Amniotic epithelial cell (primary cell): ENCODE measurements at regions not wholly inside any gene's neighbourhood (a gene's known extent, or its start where the extent isn't known, plus 50 kb on each side); places are given as distances from the start of the nearest gene placed in this dataset.
"Not testable (repeated sequence)": the region's sequence is repeated elsewhere in the genome, so short reads cannot be mapped to it uniquely, and the experiment has no call there.

ENCODE experiments used
- DNase-seq: peaks from one replicate; pipeline ENCODE4 v3.0.0-alpha.2; 2010; ENCODE audit warnings: low read depth

DNA sequence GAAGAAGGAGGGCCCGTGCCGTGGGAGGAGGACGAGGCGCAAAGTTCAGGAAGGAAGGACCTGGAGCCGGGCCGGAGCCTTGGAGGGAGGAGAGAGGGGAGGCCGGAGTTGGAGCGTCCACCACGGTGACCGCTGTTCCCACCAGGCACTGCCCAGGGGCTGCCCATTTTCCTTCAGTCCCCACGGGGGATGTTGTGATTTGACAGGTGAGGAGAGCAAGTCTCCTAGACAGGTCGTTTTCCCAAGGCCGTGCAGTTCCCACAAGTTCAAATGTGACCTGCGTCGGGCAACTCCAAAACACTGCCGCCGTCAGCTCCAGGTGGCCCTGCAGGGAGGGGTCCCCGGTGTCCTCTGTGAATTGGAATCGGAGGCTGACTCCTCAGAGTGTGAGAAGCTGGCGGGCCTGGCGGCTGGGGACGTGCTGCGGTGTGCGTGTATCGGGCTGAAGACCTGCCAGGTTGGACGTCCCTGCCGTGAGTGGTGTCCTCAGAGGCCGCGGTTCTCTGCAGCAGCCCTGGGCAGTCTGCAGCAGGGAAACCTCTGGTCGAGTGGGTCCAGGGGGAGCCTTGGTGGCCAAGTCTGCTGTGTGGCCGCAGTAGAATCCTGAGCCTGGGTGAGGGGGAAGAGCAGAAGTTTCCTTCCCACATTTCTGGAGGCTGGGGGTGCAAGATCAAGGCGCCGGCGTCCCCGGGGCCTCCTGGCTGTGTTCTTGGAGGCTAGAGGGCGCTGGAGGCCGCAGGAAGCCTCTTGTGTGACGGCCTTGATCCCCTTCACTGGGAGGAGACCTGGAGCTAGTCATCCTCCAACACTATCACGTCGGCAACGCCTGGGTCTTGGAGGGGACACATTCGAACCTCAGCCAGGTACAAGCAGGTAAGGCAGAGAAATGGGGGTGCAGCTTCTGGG lies 115.1 kb upstream of the FRMD1 start:
- DNase-seq: no peak

DNA sequence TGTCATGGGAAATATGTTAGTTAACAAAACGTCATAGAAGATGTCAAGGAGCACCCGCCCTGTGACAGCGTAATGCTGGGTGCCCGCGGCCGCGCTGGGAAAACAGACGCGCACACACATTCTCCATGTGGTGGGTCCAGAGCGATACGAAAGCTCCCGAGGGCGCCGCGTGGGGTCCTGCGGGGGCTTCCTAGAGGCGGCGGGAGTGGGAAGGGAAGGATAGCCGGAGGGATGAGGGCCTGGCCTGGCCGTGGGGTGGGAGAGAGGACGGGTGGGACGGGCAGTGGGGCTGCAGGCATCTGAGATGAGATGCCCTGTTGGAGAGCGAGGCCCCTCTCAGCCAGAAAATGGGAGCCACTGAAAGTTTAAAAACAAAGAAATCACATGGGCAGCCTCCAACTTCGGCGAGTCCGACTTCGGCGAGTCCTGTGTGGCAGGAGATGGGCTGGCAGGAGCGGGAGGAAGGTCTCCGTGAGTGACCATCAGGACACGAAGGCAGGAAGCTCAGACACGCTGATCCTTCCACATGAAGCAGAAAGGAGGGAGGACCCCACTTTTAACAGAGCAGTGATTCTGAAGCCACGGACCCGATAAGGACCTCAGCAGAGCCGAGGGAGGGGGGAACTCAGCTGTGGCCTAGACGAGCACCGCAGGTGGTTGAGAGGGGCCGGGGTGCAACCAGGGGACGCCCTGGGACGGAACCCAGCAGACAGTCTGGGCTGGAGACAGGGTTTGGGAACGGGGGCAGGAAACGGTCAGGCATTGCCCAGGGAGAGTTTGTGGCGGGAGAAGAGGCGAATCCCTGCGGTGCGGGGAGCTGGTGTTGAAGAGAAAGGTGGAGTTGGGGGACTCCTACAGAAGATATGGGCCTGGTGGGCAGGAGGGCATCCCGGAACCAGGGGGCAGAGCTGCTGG lies 114.1 kb upstream of the FRMD1 start:
- DNase-seq: no peak

DNA sequence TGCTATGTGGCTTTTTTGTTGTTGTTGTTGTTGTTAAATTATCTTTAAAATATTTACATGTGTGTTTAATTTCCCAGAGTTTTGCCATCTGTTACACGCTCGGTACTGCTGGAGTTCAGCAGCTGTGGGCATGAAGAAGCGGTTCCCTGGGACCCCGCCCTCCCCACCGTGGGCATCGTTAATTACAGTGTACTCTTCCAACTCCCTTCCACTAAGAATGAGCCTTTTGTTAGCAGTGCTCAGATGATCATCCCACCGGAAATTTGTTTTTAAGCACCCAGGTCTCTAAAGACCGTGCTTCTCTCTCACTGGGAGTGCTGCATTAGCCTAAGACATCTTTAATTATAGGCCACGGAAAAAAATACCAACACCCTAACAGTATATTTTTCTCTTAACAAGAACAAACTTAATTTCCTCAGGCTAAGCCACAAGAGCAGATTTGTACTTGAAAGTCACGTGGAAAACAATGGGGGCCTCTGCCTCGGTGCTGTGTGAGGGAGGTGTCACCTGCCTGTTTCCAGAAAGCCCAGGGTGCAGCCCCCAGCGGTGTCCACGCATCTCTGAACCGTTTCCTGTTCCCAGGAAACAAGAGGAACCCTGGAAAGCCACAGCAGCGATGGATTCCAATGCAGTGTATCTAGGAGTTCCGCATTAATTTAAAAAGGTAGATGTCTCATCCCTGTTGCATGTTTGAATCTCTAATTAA lies 113.3 kb upstream of the FRMD1 start:
- no peak for DNase-seq

DNA sequence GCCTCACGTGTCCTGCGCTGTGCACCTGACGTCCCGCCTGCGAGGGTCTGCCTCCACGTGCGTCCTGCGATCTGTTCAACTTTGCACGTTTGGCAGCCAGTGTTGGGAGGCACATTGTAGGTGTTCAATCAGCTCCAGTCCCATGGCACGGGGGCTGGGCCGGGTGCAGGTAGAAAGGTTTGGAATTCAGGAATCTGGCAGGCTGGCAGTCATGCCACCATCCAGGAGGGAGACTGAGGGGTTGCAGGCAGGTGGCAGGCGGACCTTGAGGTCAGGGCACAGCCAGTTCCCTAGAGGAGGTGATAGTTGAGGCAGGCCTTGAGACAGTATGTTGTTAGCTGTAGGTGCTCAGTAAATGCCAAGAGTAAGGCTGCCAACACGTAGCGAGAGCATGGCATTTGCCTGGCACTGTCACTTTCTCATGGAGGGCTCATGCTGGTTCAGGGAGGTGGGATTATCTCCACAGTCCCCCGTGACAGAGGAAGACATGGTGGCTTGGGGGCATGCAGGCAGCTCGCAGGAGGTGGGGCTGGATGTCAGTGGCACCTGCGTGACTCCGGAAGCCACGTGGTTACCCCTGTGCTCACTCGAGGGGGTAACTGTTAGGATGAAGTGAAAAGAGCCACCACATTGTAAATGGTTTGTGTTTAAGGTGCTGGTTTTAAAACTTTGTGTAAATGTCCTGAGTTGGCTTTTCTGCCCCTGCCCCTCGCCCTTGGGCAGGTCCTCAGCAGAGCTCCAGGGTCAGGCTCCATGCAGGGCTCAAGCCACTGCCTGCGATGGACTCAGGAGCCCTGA lies 111.8 kb upstream of the FRMD1 start:
- no peak for DNase-seq

DNA sequence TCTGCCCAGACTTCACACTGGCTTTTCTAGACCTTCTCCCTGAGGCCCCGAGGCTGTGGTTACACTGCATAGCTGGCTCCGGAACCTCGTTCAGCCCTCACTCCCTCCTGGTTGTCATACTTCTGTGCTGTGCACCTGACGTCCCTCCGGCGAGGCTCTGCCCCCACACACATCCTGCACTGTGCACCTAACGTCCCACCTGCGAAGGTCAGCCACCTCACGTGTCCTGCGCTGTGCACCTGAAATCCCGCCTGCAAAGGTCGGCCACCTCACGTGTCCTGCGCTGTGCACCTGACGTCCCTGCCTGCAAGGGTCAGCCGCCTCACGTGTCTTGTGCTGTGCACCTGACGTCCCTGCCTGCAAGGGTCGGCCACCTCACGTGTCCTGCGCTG lies 111.0 kb upstream of the FRMD1 start:
- no peak for DNase-seq

DNA sequence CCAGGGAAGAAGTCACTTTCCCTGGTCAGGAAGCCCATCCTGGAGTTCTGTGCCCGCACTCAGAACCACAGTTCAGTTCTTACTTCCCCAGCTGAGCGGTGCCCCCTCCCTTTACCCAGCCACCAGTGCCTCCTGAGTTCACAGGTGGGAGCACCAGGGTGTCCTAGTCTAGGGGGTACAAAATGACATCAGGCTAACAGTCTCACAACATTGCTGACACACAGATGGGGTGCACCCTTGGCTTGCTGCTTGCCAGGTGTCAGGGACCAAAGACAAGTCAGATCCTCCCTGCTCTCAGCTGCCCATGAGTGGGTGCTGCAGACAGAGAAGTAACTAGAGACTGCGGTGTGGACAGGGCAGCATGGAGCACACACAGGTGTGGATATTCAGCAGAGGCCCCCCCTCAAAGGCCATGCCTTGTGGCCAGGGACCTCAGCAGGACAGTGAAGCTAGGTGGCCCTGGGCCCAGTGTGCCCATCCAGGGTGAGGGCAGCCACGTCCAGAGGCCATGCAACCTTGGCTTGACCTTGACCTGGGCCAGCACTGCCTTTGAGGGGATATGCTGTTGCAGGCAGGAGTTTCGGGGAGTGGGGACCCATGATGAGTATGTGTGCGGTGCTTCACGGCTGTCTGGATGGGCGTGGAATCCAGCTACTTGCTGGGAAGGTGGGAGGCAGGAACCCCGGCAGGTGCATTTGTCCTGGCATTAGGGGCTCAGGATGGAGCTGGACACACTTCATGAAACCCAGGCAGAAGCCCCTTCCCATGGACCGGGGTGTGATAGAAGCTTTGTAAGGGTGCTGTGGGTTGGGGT lies 110.4 kb upstream of the FRMD1 start:
- no peak for DNase-seq

DNA sequence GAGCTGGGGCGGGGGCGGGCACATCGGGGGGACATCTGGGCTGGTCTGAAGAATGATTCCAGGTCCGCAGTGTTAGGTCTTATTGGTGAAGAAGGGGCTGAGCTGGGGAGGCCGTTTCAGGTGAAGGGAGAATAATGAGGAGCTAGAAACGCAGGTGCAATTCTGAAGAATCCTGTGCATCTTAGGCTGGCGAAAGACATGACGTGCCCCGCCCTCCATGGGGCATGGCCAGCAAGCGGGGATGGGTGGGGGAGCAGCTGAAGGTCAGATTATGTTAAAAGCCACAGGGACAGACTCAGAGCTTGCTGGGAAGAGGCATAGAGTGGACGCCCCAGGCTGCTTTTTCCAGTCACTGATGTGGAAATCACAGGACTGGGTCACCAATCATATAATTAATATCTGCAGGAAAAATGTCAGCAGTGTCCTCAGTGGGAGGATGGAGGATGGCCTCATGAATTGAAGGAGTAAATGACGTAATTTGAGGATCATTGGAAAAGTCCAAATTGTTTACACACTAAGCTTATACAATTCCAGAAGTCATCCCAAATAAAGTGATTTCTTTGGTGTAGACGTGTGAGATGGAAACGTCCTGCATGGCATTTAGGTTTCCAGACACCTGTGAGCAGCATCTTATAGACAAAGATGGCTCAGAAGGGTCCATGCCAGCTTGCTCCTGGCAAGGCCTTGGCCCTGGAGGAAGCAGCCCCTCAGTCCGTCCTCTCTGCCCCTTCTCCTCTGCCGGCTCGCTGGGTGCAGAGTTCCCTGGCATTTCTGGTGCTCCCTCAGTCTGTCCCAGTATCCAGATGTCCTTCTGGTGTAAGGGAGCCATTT lies 109.6 kb upstream of the FRMD1 start:
- no peak for DNase-seq

DNA sequence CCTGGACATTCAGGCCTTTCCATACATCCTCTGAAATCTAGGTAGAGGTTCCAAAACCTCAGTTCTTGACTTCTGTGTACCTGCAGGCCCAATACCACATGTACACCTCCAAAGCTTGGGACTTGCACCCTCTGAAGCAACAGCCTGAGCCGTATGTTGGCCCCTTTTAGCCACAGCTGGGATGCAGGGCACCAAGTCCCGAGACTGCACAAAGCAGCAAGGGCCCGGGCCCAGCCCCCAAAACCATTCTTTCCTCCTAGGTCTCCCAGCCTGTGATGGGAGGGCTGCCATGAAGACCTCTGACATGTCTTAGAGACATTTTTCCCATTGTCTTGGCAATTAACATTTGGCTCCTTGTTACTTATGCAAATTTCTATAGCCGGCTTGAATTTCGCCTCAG lies 107.4 kb upstream of the FRMD1 start:
- no peak for DNase-seq

DNA sequence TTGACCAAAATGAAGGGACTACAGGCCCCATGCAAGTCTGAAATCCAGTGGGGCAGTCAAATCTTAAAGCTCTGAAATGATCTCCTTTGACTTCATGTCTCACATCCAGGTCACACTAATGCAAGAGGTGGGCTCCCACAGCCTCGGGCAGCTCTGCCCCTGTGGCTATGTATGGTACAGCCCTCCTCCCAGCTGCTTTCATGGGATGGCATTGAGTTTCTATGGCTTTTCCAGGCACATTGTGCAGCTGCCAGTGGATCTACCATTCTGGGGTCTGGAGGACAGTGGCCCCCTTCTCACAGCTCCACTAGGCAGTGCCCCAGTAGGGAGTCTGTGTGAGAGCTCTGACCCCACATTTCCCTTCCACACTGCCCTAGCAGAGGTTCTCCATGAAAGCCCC lies 107.0 kb upstream of the FRMD1 start:
- DNase-seq: not testable (repeated sequence)

DNA sequence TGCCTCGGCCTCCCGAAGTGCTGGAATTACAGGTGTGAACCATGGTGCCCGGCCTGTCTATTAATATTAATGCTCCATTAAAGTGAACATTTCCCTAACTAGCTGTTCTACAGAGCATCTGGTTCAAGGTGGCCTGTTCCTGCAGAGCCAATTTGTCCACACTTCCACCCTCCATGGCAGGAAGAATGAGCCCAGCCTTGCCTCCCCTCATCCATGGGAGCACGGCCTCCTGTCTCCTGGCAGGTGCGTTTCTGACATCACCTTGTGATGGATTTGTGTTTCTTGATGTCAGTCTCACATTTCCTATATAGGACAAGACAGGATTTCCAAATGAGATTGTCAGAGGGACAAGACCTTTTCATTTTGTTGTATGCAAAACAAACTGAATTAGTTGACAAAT lies 105.7 kb upstream of the FRMD1 start:
- DNase-seq: no peak

DNA sequence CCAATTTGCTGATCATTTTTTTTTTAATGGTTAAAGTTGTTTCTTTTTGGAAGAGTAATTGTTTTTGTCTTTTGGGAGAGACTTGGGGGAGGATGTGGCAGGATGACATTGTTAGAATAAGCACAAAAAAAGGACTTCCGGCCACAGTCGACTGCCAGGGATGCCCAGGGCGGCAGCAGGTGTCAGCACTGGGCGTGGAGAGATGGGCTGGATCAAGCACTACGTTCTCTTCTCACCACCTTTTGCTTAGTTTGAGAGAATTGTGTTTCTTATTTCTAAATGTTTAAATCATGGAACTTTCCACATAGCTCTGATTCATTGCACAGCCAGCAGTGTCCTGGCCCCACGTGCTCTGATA lies 104.6 kb upstream of the FRMD1 start:
- no peak for DNase-seq

DNA sequence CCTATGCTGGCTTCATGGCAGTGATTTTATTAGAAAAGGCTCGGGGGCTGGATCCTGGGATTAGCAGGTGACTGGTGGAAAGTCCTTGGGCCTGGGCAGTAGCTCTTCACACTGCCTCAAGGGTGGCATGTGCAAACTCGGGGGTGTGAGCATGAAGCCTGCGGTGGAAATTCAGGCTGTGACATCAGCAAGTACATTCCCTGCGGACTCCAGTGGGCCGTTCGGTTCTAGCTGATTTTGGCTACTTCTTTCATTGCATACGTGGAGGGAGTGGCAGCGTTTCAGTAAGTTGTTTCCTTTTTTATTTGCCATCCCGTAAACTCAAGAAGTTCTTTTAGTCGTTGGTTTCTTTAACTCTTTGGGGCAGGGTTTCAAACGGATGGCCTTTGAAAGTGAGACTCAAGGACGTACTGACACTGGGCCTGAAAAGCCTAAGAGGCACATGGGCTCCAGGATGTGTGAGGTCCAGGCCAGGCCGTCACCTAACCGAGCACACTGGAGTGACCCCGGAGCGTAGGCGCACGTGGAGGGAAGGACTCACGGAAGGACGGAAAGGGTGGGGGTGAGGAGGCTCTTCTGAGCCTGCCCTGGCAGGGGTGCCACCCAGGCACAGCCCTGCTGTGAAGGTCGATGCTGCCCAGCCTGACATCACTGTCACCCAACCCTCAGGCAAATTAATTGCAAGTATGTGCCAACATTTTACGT lies 104.0 kb upstream of the FRMD1 start:
- DNase-seq: no peak

DNA sequence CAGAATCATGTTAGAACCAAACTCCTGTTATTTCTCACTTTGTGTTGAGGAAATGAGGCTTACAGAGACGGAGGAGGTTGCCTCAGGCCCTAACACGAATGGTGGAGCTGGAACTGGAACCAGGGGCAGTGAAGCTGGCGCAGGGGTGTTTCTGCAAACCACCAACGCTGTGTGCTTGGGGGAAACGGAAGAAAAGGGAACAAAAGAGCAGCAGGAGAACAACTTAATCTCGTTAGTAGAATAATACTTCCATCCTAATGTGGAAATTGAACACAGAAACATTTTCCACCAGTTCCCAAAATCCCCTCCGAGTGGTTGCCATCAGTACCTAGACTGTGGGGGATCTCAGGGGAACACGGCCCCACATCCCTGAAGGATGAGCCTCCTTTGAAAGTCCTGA lies 103.4 kb upstream of the FRMD1 start:
- DNase-seq: no peak

DNA sequence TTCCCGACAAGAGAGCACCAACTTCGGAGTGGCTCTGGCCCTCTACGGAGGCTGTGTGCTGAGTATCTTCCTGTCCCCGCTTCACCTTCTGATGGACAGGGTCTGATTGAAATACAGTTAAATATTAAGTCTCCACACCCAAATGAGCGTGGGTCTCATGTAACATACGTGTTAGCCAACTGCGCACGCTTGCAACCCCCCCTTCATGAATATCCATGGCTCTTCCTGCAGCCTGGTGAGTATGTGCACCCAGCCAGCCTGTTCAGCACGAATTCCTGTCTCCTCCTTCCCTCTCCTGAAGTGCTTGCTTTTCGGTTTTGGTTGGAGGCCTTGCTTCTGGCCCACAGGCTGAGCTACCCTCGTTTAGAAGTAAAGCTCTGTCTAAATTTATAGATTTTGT lies 102.9 kb upstream of the FRMD1 start:
- DNase-seq: no peak

DNA sequence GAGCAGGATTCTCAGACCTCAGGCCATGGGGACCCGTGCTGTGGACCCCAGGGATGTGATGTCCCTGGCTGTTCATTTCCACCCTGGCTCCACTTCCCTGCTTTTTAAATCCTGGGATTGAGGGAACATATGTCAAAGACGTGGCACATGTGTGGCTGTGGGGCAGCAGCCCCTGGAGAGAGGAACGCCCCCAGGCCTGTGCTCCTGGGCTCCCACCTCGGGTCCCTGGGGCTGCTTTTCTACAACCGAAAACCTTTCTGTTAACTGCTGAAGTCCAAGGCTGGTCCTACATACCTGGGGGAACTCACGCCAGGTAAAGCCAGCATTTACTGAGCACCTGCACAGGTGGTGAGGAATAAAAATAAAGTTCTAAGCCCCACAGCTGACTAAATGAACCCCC lies 102.3 kb upstream of the FRMD1 start:
- no peak for DNase-seq

DNA sequence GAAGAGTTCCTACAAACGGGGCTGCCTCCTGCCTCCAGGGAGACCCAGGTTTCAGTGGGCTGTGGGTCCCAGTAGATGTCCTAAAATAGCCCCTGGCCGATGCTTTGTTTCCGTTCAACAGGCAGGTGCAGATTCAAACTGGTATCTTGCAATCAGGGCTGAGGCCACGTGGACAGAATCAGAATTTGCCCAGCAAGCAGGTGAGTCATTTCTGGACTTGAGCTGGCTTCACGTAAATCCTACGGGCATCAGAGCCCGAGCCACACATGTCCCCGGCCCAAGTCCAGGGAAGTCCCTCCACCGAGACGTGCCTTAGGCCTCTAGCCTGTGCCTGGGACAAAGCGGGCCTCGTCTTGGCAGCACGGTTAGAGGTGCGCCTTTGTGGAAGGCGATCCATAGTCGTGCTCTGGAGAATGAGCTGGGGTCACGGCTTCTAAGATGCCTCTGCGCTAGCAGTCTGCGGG lies 101.6 kb upstream of the FRMD1 start:
- DNase-seq: no peak

DNA sequence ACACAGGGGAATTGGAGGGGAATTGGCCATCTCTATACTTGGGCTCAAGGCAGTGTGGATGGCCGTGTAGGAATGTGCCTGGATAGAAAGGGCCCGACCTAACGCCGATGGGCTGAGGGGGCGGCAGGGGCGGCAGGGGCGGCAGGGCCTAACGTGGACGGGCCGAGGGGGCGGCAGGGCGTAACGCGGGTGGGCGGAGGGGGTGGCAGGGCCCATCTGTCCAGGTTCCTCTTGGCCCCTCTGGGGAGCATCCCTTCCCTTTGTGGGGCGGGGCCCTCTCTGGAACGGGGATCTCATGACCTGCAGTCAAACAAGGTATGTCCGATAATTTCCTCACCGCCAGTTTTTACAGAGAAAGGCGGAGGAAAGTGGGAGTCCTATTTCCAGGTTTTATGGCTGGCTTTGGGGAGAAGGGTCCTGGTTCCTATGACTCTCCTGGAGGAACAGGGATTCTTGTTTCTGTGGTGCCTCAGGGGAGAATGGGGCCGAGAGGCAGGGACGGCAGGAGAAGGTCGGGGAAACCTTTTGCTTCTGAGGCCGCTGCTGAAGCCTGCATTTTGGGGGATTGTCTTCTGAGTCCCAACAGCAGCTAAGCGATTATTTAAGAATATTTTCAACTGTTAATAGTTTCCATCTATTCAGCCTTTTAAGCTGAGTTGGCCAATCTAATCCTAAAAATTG lies 100.8 kb upstream of the FRMD1 start:
- no peak for DNase-seq

DNA sequence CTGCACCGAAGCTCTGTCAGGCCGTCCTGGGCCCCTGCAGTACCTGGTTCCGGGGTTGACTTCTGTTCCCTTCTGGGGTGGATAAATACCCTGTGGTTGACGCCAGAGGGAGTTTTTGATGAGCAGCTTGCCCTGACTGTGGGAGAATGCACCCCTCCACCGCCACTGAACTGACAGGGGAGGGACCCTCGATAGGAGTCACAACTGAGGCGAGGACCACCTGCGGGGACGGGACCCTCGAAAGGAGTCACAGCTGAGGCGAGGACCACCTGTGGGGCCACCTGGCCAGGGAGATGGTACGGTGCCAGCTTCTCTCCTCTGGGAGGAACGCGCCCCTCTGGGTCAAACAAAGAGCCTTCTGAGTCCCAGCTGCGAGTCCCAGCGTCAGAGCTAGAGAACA lies 100.1 kb upstream of the FRMD1 start:
- no peak for DNase-seq
